Dendritic cell treated with granulocyte-macrophage colony-stimulating factor and Interleukin-4, amounts not matched to agents 40 ng/mL and 50 ng/mL, for 4 days (primary cell): ENCODE measurements at regions not wholly inside any gene's neighbourhood (a gene's known extent, or its start where the extent isn't known, plus 50 kb on each side); places are given as distances from the start of the nearest gene placed in this dataset.

Source experiments
- H3K27ac Mint-ChIP-seq: one replicate; pipeline ENCODE4 v1.8.0; 2022; ENCODE audit warnings: mild to moderate bottlenecking, mixed read lengths
- H3K27me3 Mint-ChIP-seq: one replicate; pipeline ENCODE4 v1.8.0; 2022; ENCODE audit warnings: mild to moderate bottlenecking, mixed read lengths
- H3K36me3 Mint-ChIP-seq: one replicate; pipeline ENCODE4 v1.8.0; 2022; ENCODE audit warnings: low read depth, mixed read lengths
- H3K4me1 Mint-ChIP-seq: one replicate; pipeline ENCODE4 v1.8.0; 2022; ENCODE audit warnings: low read depth, mixed read lengths
- H3K4me3 Mint-ChIP-seq: one replicate; pipeline ENCODE4 v1.8.0; 2022; ENCODE audit warnings: mild to moderate bottlenecking, moderate library complexity, mixed read lengths
- H3K9me3 Mint-ChIP-seq: one replicate; pipeline ENCODE4 v1.8.0; 2022; ENCODE audit warnings: mixed read lengths
- intact Hi-C: fragments of 100-400 bp; cut with micrococcal nuclease; formaldehyde crosslinking; loops from one replicate; pipeline ENCODE4 v1.15.0; 2022

DNA sequence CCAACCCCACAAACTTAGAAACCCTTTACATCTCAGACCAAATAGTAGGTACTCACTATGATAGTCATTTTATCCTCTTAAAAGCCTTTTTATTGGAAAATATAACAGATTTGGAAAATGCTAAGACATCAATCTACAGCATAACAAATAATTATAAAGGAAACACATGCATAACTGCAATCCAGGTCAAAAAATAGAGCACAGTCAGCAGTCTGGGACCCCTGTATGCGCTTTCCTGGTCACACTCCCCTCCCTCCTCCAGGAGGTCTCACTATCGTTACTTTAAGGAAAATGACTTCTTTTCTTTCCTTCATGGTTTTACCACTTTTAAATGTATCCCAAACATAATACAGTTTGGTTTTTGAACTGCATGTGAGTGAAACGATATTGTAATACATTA is 90.5 kb upstream of the CCDC150 start:
- H3K9me3 Mint-ChIP-seq: no peaks in the 10 kb centered on the region
- H3K36me3 Mint-ChIP-seq: no peaks in the 10 kb centered on the region
- H3K4me3 Mint-ChIP-seq: no peak overlapping the region
- no peak overlapping the region for H3K27ac Mint-ChIP-seq
- peaks cover 5% of the 10 kb centered on the region for H3K27me3 Mint-ChIP-seq
- no peaks in the 10 kb centered on the region for H3K4me1 Mint-ChIP-seq
- intact Hi-C loops: no loop called here

DNA sequence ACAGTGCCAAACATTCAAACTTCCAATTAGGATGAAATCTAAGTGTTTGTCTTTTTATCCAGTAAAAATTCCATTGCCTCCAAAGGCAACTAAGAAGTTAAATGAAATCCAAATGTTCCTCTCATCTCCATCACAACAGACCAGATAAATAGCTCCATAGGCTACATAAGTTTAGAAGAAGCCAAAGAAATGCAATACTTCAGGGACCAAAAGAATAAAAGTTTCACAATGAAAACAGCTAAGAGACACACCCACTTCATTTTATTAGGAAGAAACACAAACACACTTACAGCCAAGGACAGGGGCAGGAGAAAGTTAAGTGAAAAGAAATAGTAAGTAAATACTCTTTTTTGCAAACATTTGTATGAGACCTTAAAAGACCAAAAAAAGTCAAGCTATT is 88.5 kb upstream of the CCDC150 start:
- Mint-ChIP-seq H3K27me3 (peaks cover 5% of the 10 kb centered on the region), H3K27ac (no peak overlapping the region), H3K4me1 (no peaks in the 10 kb centered on the region), H3K36me3 (no peaks in the 10 kb centered on the region), H3K4me3 (no peak overlapping the region), H3K9me3 (no peaks in the 10 kb centered on the region)
- intact Hi-C loops: no loop called here

DNA sequence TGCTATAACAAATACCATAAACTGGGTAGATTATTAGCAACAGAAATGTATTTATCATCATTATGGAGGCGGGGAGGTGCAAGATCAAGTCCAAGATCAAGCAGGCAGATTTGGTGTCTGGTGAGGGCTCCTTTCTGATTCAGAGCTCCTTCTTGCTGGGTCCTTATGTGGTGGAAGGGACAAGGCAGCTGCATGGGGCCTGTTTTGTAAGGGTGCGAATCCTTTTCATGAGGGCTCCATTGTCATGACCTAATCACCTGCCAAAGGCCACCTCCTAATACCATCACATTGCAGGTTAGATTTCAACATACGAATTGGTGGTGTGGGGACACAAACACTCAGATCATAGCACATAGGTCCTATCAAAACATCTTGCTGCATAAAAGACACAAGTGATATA is 84.4 kb upstream of the CCDC150 start:
- intact Hi-C loops: no loop called here
- Mint-ChIP-seq H3K27me3 (peaks cover 10% of the 10 kb centered on the region), H3K27ac (no peak overlapping the region), H3K4me3 (no peak overlapping the region), H3K36me3 (no peaks in the 10 kb centered on the region), H3K4me1 (no peaks in the 10 kb centered on the region), H3K9me3 (no peaks in the 10 kb centered on the region)

DNA sequence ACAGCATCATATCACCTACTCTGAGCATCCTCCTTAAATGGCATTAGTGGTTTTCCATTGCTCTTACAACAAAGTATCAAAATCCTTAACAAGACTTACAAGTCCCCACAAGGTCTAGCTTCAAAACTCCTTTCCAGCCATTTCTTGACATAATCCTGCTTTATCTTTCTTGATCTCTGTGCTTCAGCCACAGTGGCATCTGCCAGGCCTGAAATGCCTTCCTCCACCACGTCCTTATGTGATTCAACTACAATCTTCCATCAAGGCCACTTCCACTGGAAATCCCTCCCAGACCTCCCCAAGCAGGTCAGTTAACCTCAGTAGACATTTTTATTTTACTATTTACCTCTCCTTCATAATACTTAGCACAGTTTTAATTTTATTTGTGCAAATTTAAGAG is 83.8 kb upstream of the CCDC150 start:
- H3K4me3 Mint-ChIP-seq: no peak overlapping the region
- intact Hi-C loops: no loop called here
- no peak overlapping the region for H3K27ac Mint-ChIP-seq

DNA sequence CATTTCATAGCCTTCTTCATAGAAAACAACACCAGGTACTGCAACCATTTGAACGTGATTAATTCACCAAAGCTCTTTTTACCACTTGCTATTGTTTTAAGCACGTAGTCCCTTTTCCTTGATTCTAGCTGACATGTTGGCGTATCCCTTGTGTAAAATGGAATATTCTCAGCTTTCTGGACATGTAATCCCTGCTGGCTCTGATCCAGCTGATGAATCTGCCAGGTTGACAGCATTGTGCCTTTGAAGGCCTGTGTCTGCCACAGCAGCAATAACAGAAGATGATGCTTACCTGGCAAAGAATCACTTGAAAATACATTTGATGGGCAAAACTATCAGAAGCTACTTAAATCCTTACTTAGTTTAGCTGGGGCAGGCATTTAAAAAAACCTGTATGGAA is 81.0 kb upstream of the CCDC150 start:
- Mint-ChIP-seq H3K4me3 (no peak overlapping the region), H3K4me1 (no peaks in the 10 kb centered on the region), H3K36me3 (no peaks in the 10 kb centered on the region), H3K9me3 (peaks cover 13% of the 10 kb centered on the region), H3K27me3 (peaks cover 15% of the 10 kb centered on the region), H3K27ac (no peak overlapping the region)
- intact Hi-C loops: no loop called here

More for the DNA sequence above, 83.8 kb upstream of the CCDC150 start:
- Mint-ChIP-seq H3K27me3 (peaks cover 10% of the 10 kb centered on the region), H3K4me1 (no peaks in the 10 kb centered on the region), H3K36me3 (no peaks in the 10 kb centered on the region), H3K9me3 (peaks cover 3% of the 10 kb centered on the region)

DNA sequence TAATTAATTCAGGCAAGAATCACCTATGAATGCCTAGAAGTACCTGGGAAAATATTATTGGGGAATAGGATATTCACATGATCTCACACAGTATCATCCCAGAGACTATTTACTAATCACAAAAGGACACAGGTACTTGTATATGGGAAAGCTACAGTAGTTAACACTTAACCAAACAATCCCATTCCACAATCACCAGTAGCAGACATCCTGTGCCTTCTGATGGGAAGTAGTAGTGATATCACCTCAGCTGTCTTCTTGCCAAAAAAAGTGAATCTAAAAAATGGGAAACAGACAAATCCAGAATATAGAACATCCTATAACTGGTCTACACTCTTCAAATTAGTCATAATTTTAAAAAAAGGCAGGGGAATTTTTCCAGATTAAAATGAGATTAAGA is 75.6 kb upstream of the CCDC150 start:
- no peak overlapping the region for H3K4me3 Mint-ChIP-seq
- H3K27ac Mint-ChIP-seq: no peak overlapping the region
- peaks cover 13% of the 10 kb centered on the region for H3K9me3 Mint-ChIP-seq
- peaks cover 11% of the 10 kb centered on the region for H3K4me1 Mint-ChIP-seq
- H3K27me3 Mint-ChIP-seq: peaks cover 16% of the 10 kb centered on the region
- no peaks in the 10 kb centered on the region for H3K36me3 Mint-ChIP-seq
- intact Hi-C loops: no loop called here

DNA sequence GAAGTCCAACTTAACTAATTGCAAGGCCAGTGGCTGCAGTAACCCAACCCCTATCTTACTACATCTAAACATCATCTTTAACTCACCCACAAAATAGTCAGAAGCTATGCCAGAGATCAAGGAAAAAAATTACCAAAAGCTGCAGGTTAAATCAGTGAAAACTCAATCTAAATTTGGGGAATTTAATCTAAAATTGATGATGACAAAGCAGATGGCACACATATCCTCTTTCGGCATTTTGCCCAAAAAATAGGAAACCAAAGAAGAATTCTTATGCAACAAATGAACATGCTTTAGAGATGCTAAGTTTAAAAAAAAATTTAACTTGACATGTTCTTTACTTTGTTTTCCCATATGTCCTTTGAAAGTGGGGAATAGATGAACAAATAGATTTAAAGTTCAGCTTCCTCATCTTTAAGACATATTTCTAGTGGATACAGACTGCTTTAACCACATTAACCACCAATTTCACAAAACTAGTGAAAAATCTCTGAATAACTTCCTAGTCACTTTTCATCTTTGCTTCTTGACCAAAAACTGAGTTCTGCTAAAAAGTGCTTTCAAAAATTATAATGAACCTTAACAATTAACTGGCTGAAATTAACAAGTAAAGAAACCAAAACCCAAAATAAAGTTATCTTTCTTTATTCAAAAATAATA is 74.3 kb upstream of the CCDC150 start:
- intact Hi-C loops: no loop called here
- H3K9me3 Mint-ChIP-seq: peaks cover 13% of the 10 kb centered on the region
- H3K27me3 Mint-ChIP-seq: peaks cover 16% of the 10 kb centered on the region
- H3K36me3 Mint-ChIP-seq: no peaks in the 10 kb centered on the region
- H3K4me3 Mint-ChIP-seq: no peak overlapping the region
- no peak overlapping the region for H3K27ac Mint-ChIP-seq
- peaks cover 11% of the 10 kb centered on the region for H3K4me1 Mint-ChIP-seq

DNA sequence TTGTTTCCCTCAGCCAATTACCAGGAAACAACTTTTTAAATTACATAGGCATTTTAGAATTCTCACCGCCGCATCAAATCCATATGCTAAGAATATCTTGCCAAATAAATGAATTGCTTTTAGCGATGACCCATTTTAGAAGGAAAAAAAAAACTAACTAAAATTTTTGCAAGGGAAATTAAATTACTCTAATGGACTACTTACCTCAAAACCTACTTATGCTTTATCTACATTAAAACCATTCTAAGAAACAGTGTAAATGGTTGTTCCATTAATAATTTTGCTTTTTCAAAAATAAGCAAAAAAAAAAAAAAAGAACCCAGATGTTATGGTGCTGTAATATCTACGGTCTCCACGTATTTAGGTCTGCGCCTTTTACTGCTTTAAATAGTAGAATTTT is 73.5 kb upstream of the CCDC150 start:
- Mint-ChIP-seq H3K36me3 (no peaks in the 10 kb centered on the region), H3K27ac (no peak overlapping the region), H3K27me3 (peaks cover 16% of the 10 kb centered on the region), H3K4me1 (peaks cover 11% of the 10 kb centered on the region), H3K4me3 (no peak overlapping the region), H3K9me3 (peaks cover 8% of the 10 kb centered on the region)
- intact Hi-C loops: no loop called here

DNA sequence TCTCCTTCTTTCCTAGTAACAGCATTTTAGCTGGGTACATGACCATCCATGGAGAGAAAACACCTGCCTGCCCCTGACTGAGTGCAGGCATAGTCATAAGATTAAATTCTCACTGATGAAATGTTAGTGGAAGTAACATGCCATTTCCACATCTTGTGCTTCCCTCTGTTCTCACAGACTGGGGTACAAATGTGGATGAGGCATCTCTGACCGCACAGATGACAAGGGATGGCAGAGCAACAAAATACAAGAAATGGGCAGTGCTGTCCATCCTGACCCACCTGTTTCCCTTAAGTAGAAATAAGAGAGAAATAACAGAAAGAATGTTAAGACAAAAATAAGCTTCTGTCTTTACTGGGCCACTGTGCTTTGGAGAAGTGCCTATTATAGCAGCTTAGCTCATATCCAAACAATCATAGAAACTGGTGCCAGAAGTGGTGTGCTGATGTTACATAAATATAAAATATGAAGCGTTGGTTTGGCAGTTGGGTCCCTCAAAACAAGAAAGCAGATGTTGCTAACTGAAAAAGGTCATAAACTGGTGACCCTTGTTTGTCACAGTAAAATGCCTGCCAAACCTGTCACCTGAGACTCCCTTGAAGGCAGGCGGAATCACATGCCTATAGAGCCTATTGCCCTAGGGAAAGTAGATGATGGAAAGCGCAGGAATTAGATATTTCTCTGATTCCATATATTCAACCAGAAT is 72.4 kb upstream of the CCDC150 start:
- Mint-ChIP-seq H3K4me3 (no peak overlapping the region), H3K27ac (no peak overlapping the region), H3K27me3 (peaks cover 17% of the 10 kb centered on the region), H3K4me1 (peaks cover 11% of the 10 kb centered on the region), H3K9me3 (no peaks in the 10 kb centered on the region), H3K36me3 (no peaks in the 10 kb centered on the region)
- intact Hi-C loops: no loop called here

DNA sequence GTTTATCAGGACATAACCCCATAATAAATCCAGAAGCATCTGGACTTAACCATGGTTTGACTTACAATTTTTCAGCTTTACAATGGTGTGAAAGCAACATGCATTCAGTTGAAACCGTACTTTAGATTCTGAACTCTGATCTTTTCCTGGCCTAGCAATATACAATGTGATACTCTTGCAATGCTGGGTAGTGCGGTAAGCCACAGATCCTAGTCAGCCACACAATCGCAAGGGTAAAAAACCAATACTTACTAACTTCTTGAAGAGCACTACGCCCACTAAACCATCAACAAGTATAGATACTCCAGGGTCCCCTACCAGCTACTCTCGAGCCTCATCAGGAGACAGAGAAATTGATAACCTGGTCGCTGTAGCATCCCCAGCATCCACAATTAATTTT is 71.0 kb upstream of the CCDC150 start:
- intact Hi-C loops: no loop called here
- Mint-ChIP-seq H3K4me3 (no peak overlapping the region), H3K27me3 (peaks cover 16% of the 10 kb centered on the region), H3K9me3 (peaks cover 1% of the 10 kb centered on the region), H3K27ac (no peak overlapping the region), H3K36me3 (no peaks in the 10 kb centered on the region), H3K4me1 (peaks cover 11% of the 10 kb centered on the region)

DNA sequence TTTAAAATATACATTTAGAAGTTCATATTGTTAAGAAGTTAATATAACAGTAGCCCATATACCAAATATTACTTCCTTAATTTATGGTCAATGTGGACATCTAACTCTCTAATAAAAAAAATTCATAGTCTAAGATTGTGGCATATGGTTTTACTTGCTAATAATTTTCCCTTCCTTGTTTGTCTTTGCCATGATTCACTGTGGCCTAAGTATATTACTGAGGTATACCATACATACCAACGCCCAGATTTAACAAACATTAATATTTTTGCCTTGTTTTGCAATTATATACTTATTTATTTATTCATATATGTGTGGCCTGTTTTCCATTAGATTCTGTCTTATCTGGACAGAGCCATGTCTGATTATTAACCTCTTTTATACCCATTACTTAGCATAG is 54.6 kb upstream of the CCDC150 start:
- H3K27ac Mint-ChIP-seq: no peak overlapping the region
- H3K27me3 Mint-ChIP-seq: peaks cover 19% of the 10 kb centered on the region
- intact Hi-C loops: no loop called here
- H3K4me1 Mint-ChIP-seq: no peaks in the 10 kb centered on the region
- H3K4me3 Mint-ChIP-seq: no peak overlapping the region
- H3K36me3 Mint-ChIP-seq: no peaks in the 10 kb centered on the region
- H3K9me3 Mint-ChIP-seq: no peaks in the 10 kb centered on the region

DNA sequence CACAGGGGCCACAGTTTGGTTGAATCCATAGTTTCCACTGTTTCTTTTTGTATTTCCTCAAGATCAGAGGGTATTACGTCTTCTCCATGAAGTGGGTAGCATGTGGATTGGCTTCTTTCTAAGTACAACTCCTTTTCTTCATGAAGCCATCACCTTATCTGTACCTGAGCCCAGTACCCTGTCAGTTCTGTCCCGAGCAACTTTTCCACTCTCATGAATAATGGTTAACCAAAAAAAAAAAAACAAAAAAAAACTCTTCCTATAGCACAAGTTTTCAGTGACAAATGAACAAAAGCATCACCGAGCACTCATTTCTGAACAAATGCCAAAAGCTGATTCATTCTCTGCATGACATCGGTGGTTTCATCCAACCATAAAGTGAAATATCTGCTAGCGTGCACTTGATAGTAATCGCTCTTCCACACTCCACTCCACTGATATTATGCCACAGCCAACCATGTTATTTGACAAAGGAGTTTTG is 53.0 kb upstream of the CCDC150 start:
- H3K4me1 Mint-ChIP-seq: no peaks in the 10 kb centered on the region
- intact Hi-C loops: no loop called here
- no peak overlapping the region for H3K27ac Mint-ChIP-seq

DNA sequence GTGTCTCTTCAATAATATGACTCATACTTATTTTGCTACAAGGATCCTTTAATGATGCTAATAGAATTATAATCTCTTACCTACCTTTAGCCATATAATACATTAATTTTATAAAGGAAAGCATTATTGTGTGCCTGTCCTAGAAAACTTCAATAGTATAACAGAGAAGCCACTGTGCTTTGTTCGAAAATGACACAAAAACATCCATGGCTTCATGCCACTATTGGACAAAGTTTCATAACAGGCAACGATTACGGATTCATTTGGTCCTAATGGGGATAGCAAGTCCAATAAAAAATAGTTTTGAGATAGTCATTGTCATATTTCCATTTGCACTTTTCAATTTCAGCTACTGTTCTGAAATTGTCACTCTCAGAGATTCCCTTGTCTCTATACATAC is 52.5 kb upstream of the CCDC150 start:
- Mint-ChIP-seq H3K4me1 (no peaks in the 10 kb centered on the region), H3K4me3 (no peak overlapping the region), H3K27ac (no peak overlapping the region), H3K36me3 (no peaks in the 10 kb centered on the region), H3K9me3 (no peaks in the 10 kb centered on the region), H3K27me3 (peaks cover 39% of the 10 kb centered on the region)
- intact Hi-C loops: no loop called here

More for the DNA sequence above, 53.0 kb upstream of the CCDC150 start:
- Mint-ChIP-seq H3K4me3 (no peak overlapping the region), H3K27me3 (peaks cover 34% of the 10 kb centered on the region), H3K9me3 (no peaks in the 10 kb centered on the region), H3K36me3 (no peaks in the 10 kb centered on the region)

DNA sequence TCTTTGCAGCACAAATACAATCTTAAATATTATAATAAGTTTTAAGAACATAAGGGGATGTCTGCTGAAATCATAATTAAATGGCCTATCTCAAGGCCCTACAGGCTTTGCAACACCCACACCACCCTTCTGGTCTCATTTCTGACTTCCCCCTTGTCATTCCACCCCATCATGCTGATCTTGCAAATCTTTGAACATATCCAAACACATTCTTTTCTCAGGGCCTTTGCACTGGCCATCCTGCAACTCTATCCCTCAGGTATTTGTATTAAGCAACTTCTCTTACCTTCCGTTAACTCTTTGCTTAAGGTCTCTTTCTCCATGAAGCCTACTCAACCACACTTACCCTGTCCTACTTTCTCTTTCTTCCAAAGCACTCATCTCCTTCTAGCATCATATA is 51.8 kb upstream of the CCDC150 start:
- Mint-ChIP-seq H3K27ac (no peak overlapping the region), H3K4me1 (no peaks in the 10 kb centered on the region), H3K4me3 (no peak overlapping the region), H3K36me3 (no peaks in the 10 kb centered on the region), H3K27me3 (peaks cover 44% of the 10 kb centered on the region), H3K9me3 (no peaks in the 10 kb centered on the region)
- intact Hi-C loops: no loop called here

DNA sequence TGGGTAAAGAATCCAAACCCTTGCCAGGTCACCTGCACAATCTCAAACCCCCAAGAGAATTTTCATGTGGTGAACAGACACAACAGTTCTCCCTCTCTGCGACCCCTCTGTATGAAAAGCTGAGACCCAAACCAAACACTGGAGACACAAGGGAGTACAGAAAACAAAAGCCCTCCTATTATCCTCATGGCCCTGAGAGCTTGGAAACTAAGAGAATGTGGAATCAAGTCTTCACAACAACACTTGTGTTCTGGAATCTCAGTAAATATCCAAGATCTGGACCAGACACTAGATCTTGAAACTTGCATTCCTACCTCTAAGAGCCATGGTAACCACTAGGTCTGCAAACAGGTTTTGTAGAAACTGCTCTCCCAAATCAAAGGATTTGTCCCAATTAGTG is 50.1 kb upstream of the CCDC150 start:
- intact Hi-C loops: no loop called here
- no peak overlapping the region for H3K4me3 Mint-ChIP-seq
- no peaks in the 10 kb centered on the region for H3K9me3 Mint-ChIP-seq
- peaks cover 5% of the 10 kb centered on the region for H3K4me1 Mint-ChIP-seq
- no peak overlapping the region for H3K27ac Mint-ChIP-seq
- peaks cover 57% of the 10 kb centered on the region for H3K27me3 Mint-ChIP-seq
- no peaks in the 10 kb centered on the region for H3K36me3 Mint-ChIP-seq
